Activated CD8-positive, alpha-beta T cell treated with anti-CD3 and anti-CD28 coated beads for 36 hours (primary cell): ENCODE measurements at regions not wholly inside any gene's neighbourhood (a gene's known extent, or its start where the extent isn't known, plus 50 kb on each side); places are given as distances from the start of the nearest gene placed in this dataset.

ENCODE experiments used
- ATAC-seq: fragments of 200-7000 bp; cut with Tn5 transposase; one replicate; pipeline ENCODE4 v1.10.0; 2021; ENCODE audit warnings: mild to moderate bottlenecking, moderate library complexity
- CTCF ChIA-PET: fragments of 350-600 bp; sonication (Branson Sonifier 250); formaldehyde crosslinking; loops from one replicate; lab custom pipeline; 2021; ENCODE audit warnings: antibody characterized with exemption; lab: Charles Lee
- POLR2A ChIA-PET: fragments of 350-600 bp; sonication (Branson Sonifier 250); formaldehyde crosslinking; loops from one replicate; lab custom pipeline; 2021; ENCODE audit warnings: antibody characterized with exemption; lab: Charles Lee
- DNase-seq: peaks from one replicate; pipeline ENCODE4 v3.0.0-alpha.2; 2020
- H3K27ac Mint-ChIP-seq: one replicate; pipeline ENCODE4 v1.8.0; 2021; ENCODE audit warnings: mild to moderate bottlenecking, mixed read lengths
- H3K27me3 Mint-ChIP-seq: one replicate; pipeline ENCODE4 v1.8.0; 2021; ENCODE audit warnings: mixed read lengths
- H3K36me3 Mint-ChIP-seq: one replicate; pipeline ENCODE4 v1.8.0; 2021; ENCODE audit warnings: low read depth, mixed read lengths
- H3K4me1 Mint-ChIP-seq: one replicate; pipeline ENCODE4 v1.8.0; 2021; ENCODE audit warnings: low read depth, mixed read lengths
- H3K4me3 Mint-ChIP-seq: one replicate; pipeline ENCODE4 v1.8.0; 2021; ENCODE audit warnings: mild to moderate bottlenecking, moderate library complexity, mixed read lengths
- H3K9me3 Mint-ChIP-seq: one replicate; pipeline ENCODE4 v1.8.0; 2021; ENCODE audit warnings: mixed read lengths
- CTCF ChIP-seq: fragments of 200-600 bp; IDR thresholded peaks from one replicate; pipeline ENCODE4 v1.8.0; 2022; ENCODE audit warnings: antibody characterized with exemption, mild to moderate bottlenecking
- intact Hi-C: fragments of 100-400 bp; cut with micrococcal nuclease; formaldehyde crosslinking; loops from one replicate; pipeline ENCODE4 v1.10.0; 2022

GRCh38 chr9:129346046-129346445 is 168.0 kb upstream of the IER5L start:
- no peaks in the 10 kb centered on the region for H3K36me3 Mint-ChIP-seq
- H3K4me3 Mint-ChIP-seq = no peak overlapping the region
- ATAC-seq (no peak), DNase-seq (no peak)
- peak overlapping the region; percentile 11 for H3K27ac Mint-ChIP-seq
- H3K9me3 Mint-ChIP-seq = no peaks in the 10 kb centered on the region
- intact Hi-C loops = no loop called here
- peaks cover 12% of the 10 kb centered on the region for H3K4me1 Mint-ChIP-seq
- no peak for TF ChIP-seq CTCF
- ChIA-PET POLR2A (interaction anchor here (0.8 to 1.2 kb wide), 2 partner anchors 10 to 172 kb away, joined by 3 read pairs; no protein-coding TSS in a partner anchor), CTCF (interaction anchor here (0.9 to 2.6 kb wide), 4 partner anchors 9 to 263 kb away, joined by 3 to 8 read pairs (median 4); no protein-coding TSS in a partner anchor)
- H3K27me3 Mint-ChIP-seq = no peaks in the 10 kb centered on the region

- H3K27ac Mint-ChIP-seq = no peak overlapping the region
- TF ChIP-seq CTCF = no peak
- no peak for DNase-seq
- H3K36me3 Mint-ChIP-seq = no peaks in the 10 kb centered on the region
- intact Hi-C loops = no loop called here
- no peak overlapping the region for H3K4me3 Mint-ChIP-seq
- CTCF ChIA-PET = interaction anchor here (0.7 to 2.6 kb wide), 4 partner anchors 10 to 213 kb away, joined by 3 to 8 read pairs (median 4); no protein-coding TSS in a partner anchor
- ATAC-seq = no peak
- H3K27me3 Mint-ChIP-seq = no peaks in the 10 kb centered on the region
- no peaks in the 10 kb centered on the region for H3K9me3 Mint-ChIP-seq
- POLR2A ChIA-PET = interaction anchor here (0.6 to 1.2 kb wide), 2 partner anchors 9 to 83 kb away, joined by 3 to 4 read pairs; no protein-coding TSS in a partner anchor
- peaks cover 12% of the 10 kb centered on the region for H3K4me1 Mint-ChIP-seq
These were observed 166.8 kb upstream of the IER5L start for GRCh38 chr9:129344641-129345495.

- H3K4me3 Mint-ChIP-seq = no peak overlapping the region
- no peaks in the 10 kb centered on the region for H3K27me3 Mint-ChIP-seq
- H3K9me3 Mint-ChIP-seq = no peaks in the 10 kb centered on the region
- H3K4me1 Mint-ChIP-seq = peaks cover 12% of the 10 kb centered on the region
- ChIA-PET CTCF (interaction anchor here (0.9 kb wide), 1 partner anchor 169 kb away, joined by 3 read pairs; no protein-coding TSS in a partner anchor), POLR2A (interaction anchor here (1.1 kb wide), 1 partner anchor 169 kb away, joined by 3 read pairs; no protein-coding TSS in a partner anchor)
- H3K27ac Mint-ChIP-seq = peak overlapping the region; percentile 5
- DNase-seq (no peak), ATAC-seq (no peak)
- intact Hi-C loops = no loop called here
- TF ChIP-seq CTCF = no peak
- no peaks in the 10 kb centered on the region for H3K36me3 Mint-ChIP-seq
These were observed 165.6 kb upstream of the IER5L start for GRCh38 chr9:129343424-129344375.

GRCh38 chr9:129342591-129343423 is 164.7 kb upstream of the IER5L start:
- no peak for DNase-seq
- H3K27ac Mint-ChIP-seq = peak overlapping the region; percentile 5
- no peaks in the 10 kb centered on the region for H3K36me3 Mint-ChIP-seq
- no peak for TF ChIP-seq CTCF
- H3K27me3 Mint-ChIP-seq = peaks cover 1% of the 10 kb centered on the region
- ChIA-PET POLR2A (interaction anchor here (0.6 to 1.1 kb wide), 2 partner anchors 61 to 169 kb away, joined by 3 read pairs; no protein-coding TSS in a partner anchor), CTCF (interaction anchor here (0.9 kb wide), 1 partner anchor 169 kb away, joined by 3 read pairs; no protein-coding TSS in a partner anchor)
- peaks cover 12% of the 10 kb centered on the region for H3K4me1 Mint-ChIP-seq
- H3K4me3 Mint-ChIP-seq = no peak overlapping the region
- H3K9me3 Mint-ChIP-seq = no peaks in the 10 kb centered on the region
- intact Hi-C loops = no loop called here
- no peak for ATAC-seq
